ACC112 (cell line): ENCODE measurements at regions not wholly inside any gene's neighbourhood (a gene's known extent, or its start where the extent isn't known, plus 50 kb on each side); places are given as distances from the start of the nearest gene placed in this dataset.
"Not testable (repeated sequence)": the region's sequence is repeated elsewhere in the genome, so short reads cannot be mapped to it uniquely, and the experiment has no call there.

Experiments
- H2AFZ ChIP-seq: fragments of 200-600 bp; sonication (generic); one replicate; pipeline ENCODE4 v1.6.0; 2017; ENCODE audit warnings: antibody characterized with exemption, low read length; ENCODE audit not compliant: unreplicated experiment
- H3K27ac ChIP-seq: fragments of 200-600 bp; sonication (generic); 2 replicates; pipeline ENCODE4 v1.5.1; 2014; ENCODE audit warnings: low read depth, mild to moderate bottlenecking, antibody characterized with exemption, low read length, moderate library complexity
- H3K27me3 ChIP-seq: fragments of 200-600 bp; sonication (generic); 2 replicates; pipeline ENCODE4 v1.6.1; 2014; ENCODE audit warnings: mild to moderate bottlenecking, antibody characterized with exemption, low read length, moderate library complexity, mixed read lengths; ENCODE audit not compliant: insufficient read depth
- H3K36me3 ChIP-seq: fragments of 200-600 bp; sonication (generic); 2 replicates; pipeline ENCODE4 v1.6.1; 2016; ENCODE audit warnings: mild to moderate bottlenecking, antibody characterized with exemption, low read length, moderate library complexity, mixed read lengths; ENCODE audit not compliant: insufficient read depth
- H3K4me1 ChIP-seq: fragments of 200-600 bp; sonication (generic); one replicate; pipeline ENCODE4 v1.6.1; 2016; ENCODE audit warnings: low read length, mixed read lengths; ENCODE audit not compliant: insufficient read depth, unreplicated experiment, control insufficient read depth
- H3K4me3 ChIP-seq: fragments of 200-600 bp; sonication (generic); 2 replicates; pipeline ENCODE4 v1.5.1; 2014; ENCODE audit warnings: mild to moderate bottlenecking, low read depth, low read length
- H3K79me2 ChIP-seq: fragments of 200-600 bp; sonication (generic); one replicate; pipeline ENCODE4 v1.6.0; 2016; ENCODE audit warnings: low read length; ENCODE audit not compliant: control insufficient read depth, unreplicated experiment, insufficient read depth

DNA sequence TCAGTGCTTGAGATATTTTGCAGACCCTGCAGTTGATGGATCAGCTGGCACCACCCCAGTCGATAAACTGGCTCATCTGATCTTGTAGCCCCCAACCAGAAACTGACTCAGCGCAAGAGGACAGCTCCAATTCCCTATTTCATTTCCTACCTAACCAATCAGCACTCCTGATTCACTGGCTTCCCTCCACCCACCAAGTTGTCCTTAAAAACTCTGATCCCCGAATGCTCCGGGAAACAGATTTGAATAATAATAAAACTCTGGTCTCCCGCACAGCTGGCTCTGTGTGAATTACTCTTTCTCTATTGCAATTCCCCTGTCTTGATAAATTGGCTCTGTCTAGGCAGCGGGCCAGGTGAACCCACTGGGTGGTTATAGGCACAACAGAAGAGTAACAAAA, 289.4 kb upstream of the SYT1 start:
- H3K4me1 ChIP-seq, H3K4me3 ChIP-seq, H3K79me2 ChIP-seq, H3K36me3 ChIP-seq, H2AFZ ChIP-seq, H3K27me3 ChIP-seq, H3K27ac ChIP-seq: not testable (repeated sequence)

DNA sequence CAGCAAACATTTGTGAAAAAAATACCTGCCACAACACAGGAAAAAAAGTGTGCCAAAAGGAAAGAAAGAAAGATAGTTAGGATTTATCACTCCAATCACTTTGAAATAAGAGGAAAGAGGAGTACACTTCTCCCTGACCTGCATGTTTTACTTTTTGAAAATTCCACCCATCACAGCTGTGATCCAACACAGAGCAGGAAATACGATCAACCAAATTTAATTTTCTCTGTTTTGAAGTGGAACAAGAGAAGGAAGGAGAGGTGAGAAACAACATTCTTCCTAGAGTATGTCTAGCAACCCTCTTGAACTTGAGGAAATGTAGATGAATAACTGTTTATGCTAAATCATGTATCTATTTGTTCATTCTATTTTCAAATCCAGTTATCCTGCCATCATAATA, 284.7 kb upstream of the SYT1 start:
- Histone ChIP-seq H3K36me3 (no peaks in the 10 kb centered on the region), H3K4me3 (no peak overlapping the region), H2AFZ (no peak overlapping the region), H3K79me2 (no peaks in the 10 kb centered on the region), H3K27me3 (no peaks in the 10 kb centered on the region), H3K27ac (no peak overlapping the region), H3K4me1 (no peaks in the 10 kb centered on the region)

DNA sequence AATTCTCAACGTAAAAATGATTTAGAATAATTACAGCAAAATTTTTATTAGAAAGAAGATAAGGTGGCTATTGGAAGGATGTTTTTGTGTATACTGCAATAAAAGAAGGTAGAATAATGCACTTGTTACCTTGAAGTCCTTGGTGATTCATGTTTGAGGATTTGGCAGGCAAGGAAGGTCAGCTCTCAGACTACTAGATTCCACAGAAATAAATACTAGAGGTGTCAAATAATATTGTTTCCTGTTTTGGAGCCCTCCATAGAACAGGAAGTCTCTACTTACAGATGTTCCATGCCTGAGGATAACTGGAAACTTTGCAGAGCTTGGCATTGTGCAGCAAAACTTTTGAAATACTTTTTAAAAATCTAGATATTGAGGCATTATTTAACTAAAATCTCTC, 284.3 kb upstream of the SYT1 start:
- Histone ChIP-seq H3K36me3 (no peaks in the 10 kb centered on the region), H3K4me3 (no peak overlapping the region), H3K4me1 (no peaks in the 10 kb centered on the region), H2AFZ (no peak overlapping the region), H3K79me2 (no peaks in the 10 kb centered on the region), H3K27ac (no peak overlapping the region), H3K27me3 (no peaks in the 10 kb centered on the region)

DNA sequence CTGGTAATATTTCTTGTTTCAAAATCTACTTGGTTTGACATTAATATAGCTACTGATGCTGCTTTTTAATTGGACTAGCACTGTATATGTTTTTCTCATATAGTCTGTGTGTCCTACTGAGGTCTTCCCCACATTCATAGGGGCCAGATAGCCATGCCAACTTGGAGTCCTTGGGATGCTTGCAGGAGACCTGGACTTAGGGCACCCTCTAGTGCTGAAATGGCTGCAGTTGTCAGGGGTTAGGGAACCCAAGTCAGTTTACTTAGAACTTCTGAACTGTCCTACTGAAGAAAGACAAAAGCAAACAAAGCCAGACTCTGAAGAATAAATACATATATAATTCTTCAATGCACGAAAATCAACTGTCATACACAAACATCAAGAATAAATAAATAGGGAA, 279.9 kb upstream of the SYT1 start:
- Histone ChIP-seq H3K27ac (no peak overlapping the region), H3K4me1 (no peaks in the 10 kb centered on the region), H3K79me2 (no peaks in the 10 kb centered on the region), H3K36me3 (0 out of 2 replicates have a peak, but pooled peaks cover 5% of the 10 kb centered on the region), H3K4me3 (no peak overlapping the region), H2AFZ (no peak overlapping the region), H3K27me3 (no peaks in the 10 kb centered on the region)

DNA sequence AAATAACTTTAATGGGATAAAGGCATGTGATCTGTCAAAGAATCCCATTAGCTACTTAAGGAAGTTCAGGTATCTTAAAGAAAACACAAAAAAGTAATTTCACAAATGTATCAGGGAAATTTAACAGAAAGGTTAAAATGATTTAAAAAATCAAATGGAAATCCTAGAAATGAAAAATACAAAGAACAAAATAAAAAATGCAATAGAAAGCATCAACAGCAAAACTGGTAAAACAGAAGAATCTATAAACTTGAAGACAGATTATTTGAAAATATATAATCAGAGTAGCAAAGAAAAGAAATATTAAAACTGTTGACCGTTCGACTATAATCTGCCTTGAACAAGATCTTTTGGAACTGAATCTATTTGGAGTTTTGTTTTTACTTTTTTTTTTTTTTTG, 279.4 kb upstream of the SYT1 start:
- Histone ChIP-seq H3K36me3 (0 out of 2 replicates have a peak, but pooled peaks cover 5% of the 10 kb centered on the region), H2AFZ (no peak overlapping the region), H3K27ac (no peak overlapping the region), H3K4me1 (no peaks in the 10 kb centered on the region), H3K4me3 (no peak overlapping the region), H3K79me2 (no peaks in the 10 kb centered on the region), H3K27me3 (no peaks in the 10 kb centered on the region)

DNA sequence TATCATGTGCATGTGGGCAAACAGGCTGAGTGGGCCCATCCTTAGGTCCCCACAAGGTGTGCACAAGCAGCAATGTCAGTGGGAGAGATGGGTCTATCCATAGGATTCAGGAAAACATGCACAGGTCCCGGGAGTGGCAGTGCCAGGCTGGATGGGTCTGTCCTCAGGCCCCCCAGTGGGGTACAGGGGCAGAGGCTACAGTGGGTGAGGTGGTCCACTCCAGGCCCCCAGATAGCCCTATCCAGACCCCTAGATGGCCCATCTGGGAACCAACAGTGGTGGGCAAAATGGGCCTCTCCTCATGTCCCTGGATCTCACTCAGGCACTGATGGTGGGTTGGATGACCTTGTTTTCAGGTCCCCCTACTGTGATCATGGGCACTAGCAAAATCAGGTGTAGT, 277.8 kb upstream of the SYT1 start:
- no peaks in the 10 kb centered on the region for H3K79me2 ChIP-seq
- no peaks in the 10 kb centered on the region for H3K27me3 ChIP-seq
- H2AFZ ChIP-seq, result no peak overlapping the region
- H3K4me3 ChIP-seq, result no peak overlapping the region
- H3K36me3 ChIP-seq, result 0 out of 2 replicates have a peak, but pooled peaks cover 5% of the 10 kb centered on the region
- no peaks in the 10 kb centered on the region for H3K4me1 ChIP-seq
- H3K27ac ChIP-seq, result no peak overlapping the region

DNA sequence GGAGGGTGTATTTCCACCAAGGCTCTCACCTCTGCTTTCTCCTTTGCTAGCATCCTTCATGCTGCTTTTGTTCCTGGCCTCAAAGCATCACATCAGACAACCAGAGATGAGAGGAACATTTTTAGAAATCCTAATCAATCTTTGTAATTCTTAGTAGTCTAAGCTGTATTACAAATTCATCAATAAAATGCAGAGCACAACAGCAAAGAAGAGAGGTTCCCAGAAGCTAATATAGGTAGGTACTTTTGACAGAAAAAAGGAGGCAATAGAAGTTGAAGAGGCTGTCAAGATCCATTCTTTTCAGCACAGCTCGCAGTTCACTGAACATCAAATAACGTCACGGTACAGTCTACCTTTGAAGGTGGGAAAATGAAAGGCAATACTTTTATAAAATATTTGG, 265.2 kb upstream of the SYT1 start:
- no peaks in the 10 kb centered on the region; the same call in 1 of the 2 replicates for H3K36me3 ChIP-seq
- H3K4me3 ChIP-seq, result no peak overlapping the region
- no peak overlapping the region for H3K27ac ChIP-seq
- H3K79me2 ChIP-seq, result no peaks in the 10 kb centered on the region
- no peak overlapping the region for H2AFZ ChIP-seq
- H3K4me1 ChIP-seq, result no peaks in the 10 kb centered on the region
- no peaks in the 10 kb centered on the region for H3K27me3 ChIP-seq

DNA sequence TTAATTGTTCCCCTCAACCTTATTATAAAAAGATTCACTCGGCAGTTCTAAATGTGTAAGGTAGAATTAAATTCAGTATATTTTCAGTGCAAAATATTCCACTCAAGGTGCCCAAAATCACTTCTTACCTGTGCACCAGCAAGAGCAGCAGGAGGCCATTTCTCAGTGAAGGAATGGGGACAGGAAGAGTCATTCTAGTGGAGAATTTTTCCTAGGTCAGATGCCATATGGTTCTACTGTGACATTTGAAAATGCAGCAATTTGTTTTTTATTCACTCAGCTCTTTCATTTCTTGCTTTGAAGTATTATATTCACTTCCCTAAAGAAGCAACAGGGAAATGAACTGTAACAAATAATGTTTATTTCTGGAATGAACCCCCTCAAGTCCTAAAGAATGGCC, 264.0 kb upstream of the SYT1 start:
- no peaks in the 10 kb centered on the region for H3K27me3 ChIP-seq
- no peaks in the 10 kb centered on the region for H3K79me2 ChIP-seq
- no peak overlapping the region for H3K4me3 ChIP-seq
- no peak overlapping the region for H3K27ac ChIP-seq
- H3K4me1 ChIP-seq, result no peaks in the 10 kb centered on the region
- H3K36me3 ChIP-seq, result no peaks in the 10 kb centered on the region; the same call in 1 of the 2 replicates
- no peak overlapping the region for H2AFZ ChIP-seq

DNA sequence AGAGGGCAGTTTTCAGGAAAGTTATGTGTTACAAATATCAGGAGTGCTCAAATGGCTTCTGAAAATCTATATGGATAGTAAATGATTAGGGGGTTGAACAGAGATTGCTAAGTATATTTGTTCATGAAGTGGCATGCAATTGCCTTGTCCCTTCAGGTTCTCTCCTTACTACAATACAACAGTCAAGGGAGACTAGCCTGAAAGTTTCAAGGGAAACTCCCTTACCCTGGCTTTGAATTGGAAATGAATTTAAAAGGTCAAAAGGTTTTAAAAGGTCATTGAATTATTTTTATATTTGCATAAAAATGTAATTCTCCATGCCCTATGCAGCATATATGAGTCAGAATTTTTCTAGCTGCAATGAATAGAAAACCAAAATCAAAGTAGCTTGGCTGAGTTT, 253.1 kb upstream of the SYT1 start:
- no peak overlapping the region for H3K4me3 ChIP-seq
- H3K79me2 ChIP-seq, result no peaks in the 10 kb centered on the region
- H3K27me3 ChIP-seq, result no peaks in the 10 kb centered on the region
- no peaks in the 10 kb centered on the region for H3K36me3 ChIP-seq
- no peak overlapping the region for H3K27ac ChIP-seq
- no peak overlapping the region for H2AFZ ChIP-seq
- H3K4me1 ChIP-seq, result no peaks in the 10 kb centered on the region

DNA sequence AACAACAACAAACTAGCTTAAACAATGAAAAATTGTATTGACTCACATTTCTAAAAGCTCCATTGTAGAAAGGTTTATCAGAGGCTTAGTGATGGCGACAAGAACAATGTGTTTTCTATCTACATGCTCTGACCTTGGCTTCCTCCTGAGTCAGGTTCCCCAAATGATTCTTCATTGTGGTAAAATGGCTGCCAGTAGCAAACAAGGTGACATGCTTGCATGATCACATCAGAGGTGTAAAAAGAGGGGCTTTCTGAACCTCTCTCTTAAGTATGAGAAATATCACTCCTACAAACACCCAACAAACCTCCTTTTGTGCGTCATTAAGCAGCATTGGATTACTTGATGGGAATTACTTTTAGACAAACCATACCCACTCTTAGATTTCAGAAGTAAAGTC, 252.4 kb upstream of the SYT1 start:
- Histone ChIP-seq H3K36me3 (no peaks in the 10 kb centered on the region), H3K27ac (no peak overlapping the region), H3K79me2 (no peaks in the 10 kb centered on the region), H2AFZ (no peak overlapping the region), H3K4me1 (no peaks in the 10 kb centered on the region), H3K27me3 (no peaks in the 10 kb centered on the region), H3K4me3 (no peak overlapping the region)

DNA sequence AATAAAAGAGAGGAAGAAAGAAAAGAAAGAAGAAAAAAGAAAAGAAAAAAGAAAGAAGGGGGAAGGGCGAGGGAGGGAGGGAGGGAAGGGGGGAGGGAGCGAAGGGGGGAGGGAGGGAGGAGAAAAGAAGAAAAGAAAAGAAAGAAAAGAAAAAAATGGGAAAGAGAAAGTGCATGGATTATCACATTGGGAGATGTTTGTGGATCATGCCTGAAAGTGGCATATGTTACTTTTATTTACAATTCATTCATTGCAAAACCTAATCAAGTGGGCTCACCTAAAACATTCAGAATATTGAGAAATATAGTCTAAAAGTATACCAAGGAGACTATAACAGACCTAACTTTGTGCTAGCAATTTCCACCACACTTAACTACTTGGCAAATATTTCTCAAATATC, 246.9 kb upstream of the SYT1 start:
- Histone ChIP-seq H3K27ac (no peak overlapping the region), H3K27me3 (no peaks in the 10 kb centered on the region), H3K79me2 (no peaks in the 10 kb centered on the region), H3K36me3 (no peaks in the 10 kb centered on the region), H3K4me1 (no peaks in the 10 kb centered on the region), H2AFZ (no peak overlapping the region), H3K4me3 (no peak overlapping the region)
